ENCODE measurements at regions not wholly inside any gene's neighbourhood (a gene's known extent, or its start where the extent isn't known, plus 50 kb on each side); places are given as distances from the start of the nearest gene placed in this dataset.

DNA sequence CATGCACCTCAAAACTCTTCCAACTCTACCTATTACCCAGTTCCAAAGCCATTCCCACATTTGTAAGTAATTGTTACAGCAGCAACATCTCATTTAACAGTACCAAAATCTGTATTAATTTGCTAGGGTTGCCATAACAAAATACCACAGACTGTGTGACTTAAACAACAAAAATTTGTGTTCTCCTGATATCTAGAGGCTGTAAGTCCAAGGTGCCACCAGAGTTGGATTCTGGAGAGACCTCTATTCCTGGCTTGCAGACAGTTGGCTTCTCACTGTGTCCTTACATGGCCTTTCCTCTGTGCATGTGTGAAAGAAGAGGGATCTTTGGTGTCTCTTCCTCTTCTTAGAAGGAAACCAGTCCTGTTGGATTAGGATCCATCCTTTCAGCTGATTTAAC, 203.8 kb upstream of the PIK3R1 start:
- Histone ChIP-seq H3K79me2 (ENCODE audit: low read depth) (no peaks in the 10 kb centered on the region), H3K9me2 (ENCODE audit: insufficient read depth) (no peaks in the 10 kb centered on the region), H3K36me3 (ENCODE audit: low read depth) (no peaks in the 10 kb centered on the region), H3K27ac (no peak overlapping the region), H3K9me3 (ENCODE audit: insufficient read depth, low read depth) (no peaks in the 10 kb centered on the region), H4K20me1 (ENCODE audit: insufficient read depth) (no peaks in the 10 kb centered on the region), H2AFZ (no peak overlapping the region), H3F3A (ENCODE audit: insufficient read depth, low read depth) (no peaks in the 10 kb centered on the region), H3K4me3 (no peak overlapping the region), H3K27me3 (ENCODE audit: insufficient read depth, low read depth) (no peaks in the 10 kb centered on the region), H3K4me2 (no peak overlapping the region), H3K4me1 (replicated peaks; ENCODE audit: insufficient read depth) (no peaks in the 10 kb centered on the region)
- DNase-seq, result no peak
- no TSS peak for BruUV-seq (replicated peaks)
- TF ChIP-seq, protein P1, sequence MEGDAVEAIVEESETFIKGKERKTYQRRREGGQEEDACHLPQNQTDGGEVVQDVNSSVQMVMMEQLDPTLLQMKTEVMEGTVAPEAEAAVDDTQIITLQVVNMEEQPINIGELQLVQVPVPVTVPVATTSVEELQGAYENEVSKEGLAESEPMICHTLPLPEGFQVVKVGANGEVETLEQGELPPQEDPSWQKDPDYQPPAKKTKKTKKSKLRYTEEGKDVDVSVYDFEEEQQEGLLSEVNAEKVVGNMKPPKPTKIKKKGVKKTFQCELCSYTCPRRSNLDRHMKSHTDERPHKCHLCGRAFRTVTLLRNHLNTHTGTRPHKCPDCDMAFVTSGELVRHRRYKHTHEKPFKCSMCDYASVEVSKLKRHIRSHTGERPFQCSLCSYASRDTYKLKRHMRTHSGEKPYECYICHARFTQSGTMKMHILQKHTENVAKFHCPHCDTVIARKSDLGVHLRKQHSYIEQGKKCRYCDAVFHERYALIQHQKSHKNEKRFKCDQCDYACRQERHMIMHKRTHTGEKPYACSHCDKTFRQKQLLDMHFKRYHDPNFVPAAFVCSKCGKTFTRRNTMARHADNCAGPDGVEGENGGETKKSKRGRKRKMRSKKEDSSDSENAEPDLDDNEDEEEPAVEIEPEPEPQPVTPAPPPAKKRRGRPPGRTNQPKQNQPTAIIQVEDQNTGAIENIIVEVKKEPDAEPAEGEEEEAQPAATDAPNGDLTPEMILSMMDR (conservative IDR thresholded peaks at IDR 0.05), result no peak
- TF ChIP-seq EZH2 (IDR thresholded peaks at IDR 0.05; ENCODE audit: low read depth), result no peak
- ChIA-PET CTCF (no interaction called here), POLR2A (ENCODE audit: unreplicated experiment) (no interaction called here)
- intact Hi-C loops (cut with micrococcal nuclease; ENCODE audit: unreplicated experiment), result no loop called here

DNA sequence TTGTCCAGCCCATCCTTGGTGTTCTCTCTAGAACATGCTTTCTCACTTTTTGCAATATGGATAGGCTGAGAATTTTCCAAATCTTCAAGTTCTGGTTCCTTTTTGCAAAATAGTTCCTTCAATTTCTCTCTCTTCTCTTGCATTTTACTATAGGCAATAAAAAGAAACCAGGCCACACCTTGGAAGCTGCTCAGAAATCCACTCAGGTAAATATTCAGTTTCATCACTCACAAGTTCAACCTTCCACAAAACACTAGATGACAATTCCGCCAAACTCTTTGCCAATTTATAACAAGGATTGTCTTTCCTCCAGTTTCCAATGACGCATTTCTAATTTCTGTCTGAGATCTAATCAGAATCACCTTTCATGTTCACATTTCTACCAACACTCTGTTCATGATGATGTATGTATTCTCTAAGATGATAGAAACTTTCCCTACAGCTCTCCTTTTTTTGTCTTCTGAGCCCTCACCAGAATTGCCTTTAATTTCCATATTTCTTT, 204.2 kb upstream of the PIK3R1 start:
- H3K4me1 ChIP-seq (replicated peaks; ENCODE audit: insufficient read depth), result no peaks in the 10 kb centered on the region
- H3K9me2 ChIP-seq (ENCODE audit: insufficient read depth), result no peaks in the 10 kb centered on the region
- H3F3A ChIP-seq (ENCODE audit: insufficient read depth, low read depth), result no peaks in the 10 kb centered on the region
- BruUV-seq (replicated peaks), result no TSS peak
- H4K20me1 ChIP-seq (ENCODE audit: insufficient read depth), result no peaks in the 10 kb centered on the region
- no peaks in the 10 kb centered on the region for H3K27me3 ChIP-seq (ENCODE audit: insufficient read depth, low read depth)
- TF ChIP-seq, protein P1 (conservative IDR thresholded peaks at IDR 0.05), result no peak
- TF ChIP-seq EZH2 (IDR thresholded peaks at IDR 0.05; ENCODE audit: low read depth), result no peak
- no peak overlapping the region for H3K4me3 ChIP-seq
- H3K4me2 ChIP-seq, result no peak overlapping the region
- ChIA-PET POLR2A (ENCODE audit: unreplicated experiment) (no interaction called here), CTCF (no interaction called here)
- H3K9me3 ChIP-seq (ENCODE audit: insufficient read depth, low read depth), result no peaks in the 10 kb centered on the region
- no peaks in the 10 kb centered on the region for H3K36me3 ChIP-seq (ENCODE audit: low read depth)
- no peak overlapping the region for H2AFZ ChIP-seq
- H3K27ac ChIP-seq, result no peak overlapping the region
- intact Hi-C loops (cut with micrococcal nuclease; ENCODE audit: unreplicated experiment), result no loop called here
- DNase-seq, result no peak
- H3K79me2 ChIP-seq (ENCODE audit: low read depth), result no peaks in the 10 kb centered on the region

DNA sequence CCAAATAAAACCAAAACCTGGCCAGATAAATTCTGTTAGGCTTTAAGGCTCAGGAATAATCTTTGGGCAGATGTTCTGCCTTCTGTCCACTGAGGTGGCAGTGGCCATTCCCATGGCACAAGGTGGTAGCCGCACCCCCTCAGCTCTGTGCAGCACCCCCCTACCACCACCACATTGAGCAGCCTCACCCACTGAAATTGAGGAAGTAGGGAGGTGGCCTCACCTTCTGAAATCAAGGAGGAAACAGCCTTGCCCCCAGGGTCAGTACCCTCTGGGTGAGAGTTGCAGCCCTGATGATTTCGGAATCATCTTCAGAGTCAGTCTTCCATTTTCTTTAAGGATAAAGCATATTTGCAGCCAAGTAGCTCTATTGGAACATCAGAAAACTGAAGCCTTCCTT, 204.8 kb upstream of the PIK3R1 start:
- BruUV-seq (replicated peaks), result no TSS peak
- Histone ChIP-seq H3K27ac (no peak overlapping the region), H3F3A (ENCODE audit: insufficient read depth, low read depth) (no peaks in the 10 kb centered on the region), H3K36me3 (ENCODE audit: low read depth) (no peaks in the 10 kb centered on the region), H4K20me1 (ENCODE audit: insufficient read depth) (no peaks in the 10 kb centered on the region), H3K9me2 (ENCODE audit: insufficient read depth) (no peaks in the 10 kb centered on the region), H3K4me2 (no peak overlapping the region), H3K4me3 (no peak overlapping the region), H3K79me2 (ENCODE audit: low read depth) (no peaks in the 10 kb centered on the region), H2AFZ (no peak overlapping the region), H3K9me3 (ENCODE audit: insufficient read depth, low read depth) (no peaks in the 10 kb centered on the region), H3K4me1 (replicated peaks; ENCODE audit: insufficient read depth) (no peaks in the 10 kb centered on the region), H3K27me3 (ENCODE audit: insufficient read depth, low read depth) (no peaks in the 10 kb centered on the region)
- POLR2A ChIA-PET (ENCODE audit: unreplicated experiment), result no interaction called here
- CTCF ChIA-PET, result no interaction called here
- TF ChIP-seq, protein P1 (conservative IDR thresholded peaks at IDR 0.05), result no peak
- no peak for TF ChIP-seq EZH2 (IDR thresholded peaks at IDR 0.05; ENCODE audit: low read depth)
- DNase-seq, result no peak
- intact Hi-C loops (cut with micrococcal nuclease; ENCODE audit: unreplicated experiment), result no loop called here
